ENCODE measurements at regions not wholly inside any gene's neighbourhood (a gene's known extent, or its start where the extent isn't known, plus 50 kb on each side); places are given as distances from the start of the nearest gene placed in this dataset.

- TF ChIP-seq CTCF (IDR thresholded peaks at IDR 0.05) (no peak), POLR2A (IDR thresholded peaks at IDR 0.05) (no peak)
Measured at GRCh38 chr7:46630031-46630430, 709.0 kb upstream of the IGFBP3 start.

Data from heart left ventricle (tissue), 13 donors.